ENCODE measurements at regions not wholly inside any gene's neighbourhood (a gene's known extent, or its start where the extent isn't known, plus 50 kb on each side); places are given as distances from the start of the nearest gene placed in this dataset.

- no peak for DNase-seq (ENCODE audit: low read depth)
Observed at GRCh38 chr14:97395068-97395467, 597.9 kb downstream of the VRK1 start.

DNA sequence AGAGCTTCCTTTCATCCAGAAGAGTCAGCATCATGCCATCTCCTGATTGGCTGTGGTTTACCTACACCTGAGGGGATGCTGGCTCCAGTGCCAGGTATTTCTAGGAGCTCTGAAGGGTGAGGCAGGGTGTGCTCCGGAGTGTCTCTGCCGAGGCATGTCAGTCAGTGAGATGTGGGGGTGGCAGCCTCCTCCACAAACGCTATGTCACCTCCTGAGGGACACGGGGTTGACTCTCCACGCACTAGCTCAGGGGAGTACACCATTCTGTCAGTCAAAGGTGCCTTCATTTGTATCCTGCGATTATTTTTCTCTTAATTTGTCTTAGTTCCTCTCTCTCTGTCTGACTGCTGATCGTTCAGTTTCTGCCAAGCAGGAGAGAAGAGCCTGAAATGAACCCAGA is 604.5 kb downstream of the VRK1 start:
- no peak for DNase-seq (ENCODE audit: low read depth)

- DNase-seq (ENCODE audit: low read depth), result no peak
Observed at GRCh38 chr14:97402279-97402678, 605.1 kb downstream of the VRK1 start.

- DNase-seq (ENCODE audit: low read depth), result no peak
Observed at GRCh38 chr14:97407701-97408407, 610.7 kb downstream of the VRK1 start.

- DNase-seq (ENCODE audit: low read depth), result no peak
Observed at GRCh38 chr14:97408503-97408902, 611.3 kb downstream of the VRK1 start.

DNA sequence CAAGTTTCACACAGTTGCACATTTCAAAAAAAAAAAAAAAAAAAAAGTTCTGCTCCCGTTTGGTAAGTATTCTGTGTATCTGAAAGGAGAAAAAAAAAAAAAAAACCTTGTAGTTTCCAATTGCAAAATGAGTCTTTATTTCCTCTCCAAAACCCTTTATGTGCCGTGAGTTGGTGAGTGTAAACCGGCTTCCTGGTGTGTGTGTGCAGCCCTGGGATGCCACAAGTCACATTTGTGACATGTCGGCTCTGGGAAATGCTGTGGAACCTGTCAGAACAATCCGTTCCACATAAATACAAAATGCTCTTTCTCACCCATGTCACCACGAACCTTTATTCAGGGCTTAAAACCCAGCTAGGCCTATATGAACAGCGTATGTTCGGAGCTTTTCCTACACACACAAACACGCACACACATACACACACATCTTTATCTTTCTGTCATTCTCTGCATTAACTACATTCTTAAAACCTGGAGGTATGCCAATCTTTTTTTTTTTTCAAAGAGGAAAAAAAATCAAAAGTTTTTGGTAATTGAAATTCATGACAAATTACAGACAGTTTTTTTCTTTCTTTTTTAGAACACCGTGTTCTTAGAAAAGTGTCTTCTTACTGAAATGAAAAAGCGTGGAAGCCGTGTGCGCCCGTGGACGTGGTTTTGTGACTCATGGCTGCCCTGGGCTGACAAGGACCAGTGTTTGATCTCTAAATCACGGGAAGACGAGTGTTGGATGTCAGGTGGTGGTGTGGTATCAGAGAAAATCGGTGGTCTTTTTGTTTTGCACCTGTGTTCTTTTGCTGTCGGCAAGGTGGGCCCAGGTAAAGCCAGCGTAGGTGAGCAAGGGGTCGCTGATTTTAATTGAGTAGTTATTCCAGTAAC is 612.0 kb downstream of the VRK1 start:
- DNase-seq (ENCODE audit: low read depth), result no peak

GRCh38 chr14:97410667-97411620 is 613.8 kb downstream of the VRK1 start:
- no peak for DNase-seq (ENCODE audit: low read depth)

DNA sequence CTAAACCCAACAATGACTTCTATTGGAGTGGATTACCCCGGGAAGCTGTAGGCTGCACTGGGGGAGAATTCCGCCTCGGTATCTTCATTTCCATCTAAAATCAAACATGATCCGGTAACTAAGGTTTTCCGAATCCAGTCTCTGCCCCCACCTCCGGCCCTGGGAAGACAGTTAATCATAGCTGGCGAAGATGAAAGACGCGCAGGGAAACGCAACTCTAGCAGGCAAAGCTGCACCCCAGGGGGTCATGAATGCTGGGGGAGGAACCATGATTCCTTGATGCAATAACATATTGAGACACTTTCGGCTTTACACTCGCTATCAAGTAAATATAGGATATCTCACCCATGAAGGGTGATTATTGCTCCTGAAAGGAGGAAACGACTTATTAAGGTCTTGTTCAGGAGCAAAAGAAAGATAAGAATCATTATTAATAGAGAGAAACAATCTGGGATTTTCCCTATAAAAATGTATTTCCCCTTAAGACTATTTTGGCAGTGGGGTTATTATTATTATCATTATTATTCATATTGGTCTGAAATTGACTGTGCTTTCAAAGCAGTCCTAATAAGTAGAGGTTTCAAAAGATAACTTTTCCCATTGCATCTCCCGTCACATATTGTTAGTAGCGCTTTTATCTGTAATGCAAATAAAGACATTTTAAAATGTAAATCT is 614.9 kb downstream of the VRK1 start:
- no peak for DNase-seq (ENCODE audit: low read depth)

GRCh38 chr14:97413022-97413539 is 615.9 kb downstream of the VRK1 start:
- no peak for DNase-seq (ENCODE audit: low read depth)

DNA sequence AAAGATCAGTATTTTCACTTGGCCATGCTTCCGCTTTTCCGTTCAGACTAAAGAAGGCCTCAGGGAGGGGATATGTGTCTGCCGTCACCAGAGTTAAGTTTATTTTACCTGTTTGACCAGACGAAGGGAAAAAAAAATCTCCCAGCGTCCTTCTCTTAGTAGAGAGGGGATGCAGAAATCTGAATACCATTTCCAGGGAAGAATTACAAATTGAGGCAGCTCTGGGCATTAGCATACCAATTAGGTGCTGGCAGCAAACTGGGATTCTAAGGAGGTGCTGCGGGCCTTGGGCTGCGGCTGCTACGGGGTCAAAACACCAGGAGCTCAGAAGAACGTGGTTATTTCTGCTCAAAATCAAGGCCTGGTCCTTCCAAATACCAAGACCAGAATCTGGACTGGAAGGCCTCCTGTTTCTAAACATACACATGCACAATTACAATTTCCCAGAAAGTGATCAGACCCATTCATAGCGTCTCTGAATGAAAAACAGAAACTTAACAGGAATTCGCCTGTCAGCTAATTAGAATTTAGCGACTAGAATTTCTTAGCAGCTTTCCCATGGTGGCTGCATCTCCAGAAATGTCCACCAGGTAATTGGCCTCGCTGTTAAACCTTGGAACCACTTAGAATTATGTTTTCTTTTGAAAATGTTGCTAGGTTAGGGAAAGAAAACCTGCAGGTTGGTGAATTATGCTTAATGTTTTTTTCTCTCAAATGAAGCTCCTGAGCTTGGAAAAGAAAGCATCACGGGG is 617.0 kb downstream of the VRK1 start:
- DNase-seq (ENCODE audit: low read depth), result no peak

DNA sequence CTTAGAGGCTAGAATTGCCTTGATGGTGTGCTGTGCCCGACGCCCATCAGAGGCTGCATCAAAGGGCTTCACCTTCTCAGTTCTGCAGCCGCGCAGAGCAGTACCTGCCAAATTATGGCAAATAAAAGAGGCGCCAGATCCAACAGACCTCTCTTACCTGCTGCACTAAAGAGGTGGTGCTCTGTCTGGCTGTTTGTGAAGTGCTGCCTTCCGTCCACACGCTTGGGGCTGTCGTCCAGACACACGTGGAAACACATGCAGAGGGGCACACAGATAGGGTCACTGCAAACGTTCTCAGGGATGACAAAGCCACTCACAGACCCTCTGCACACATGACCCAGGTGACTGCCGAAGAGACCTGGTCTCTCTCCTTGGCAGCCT is 617.5 kb downstream of the VRK1 start:
- no peak for DNase-seq (ENCODE audit: low read depth)

- DNase-seq (ENCODE audit: low read depth), result no peak
Observed at GRCh38 chr14:97415907-97416306, 618.7 kb downstream of the VRK1 start.

DNA sequence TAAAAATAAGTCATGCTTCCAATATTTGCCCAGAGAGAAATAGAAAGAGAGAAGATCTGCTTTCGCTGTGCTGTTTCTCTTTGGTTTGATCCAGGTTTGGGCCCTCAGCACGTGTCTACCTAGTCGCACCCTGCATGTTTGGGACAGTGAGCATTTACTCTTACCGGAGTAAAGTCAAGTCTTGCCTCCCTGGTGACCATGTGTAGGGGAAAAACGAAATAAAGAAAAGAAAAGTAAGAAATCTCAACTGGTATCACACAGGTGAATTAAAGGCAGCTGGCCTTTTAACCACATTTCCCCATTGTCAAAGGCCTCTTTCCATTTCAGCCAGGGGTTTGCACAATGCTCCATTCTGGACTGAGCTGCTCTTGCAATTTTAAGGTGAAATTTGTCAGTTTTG is 619.4 kb downstream of the VRK1 start:
- DNase-seq (ENCODE audit: low read depth), result no peak

GRCh38 chr14:97417331-97417730 is 620.1 kb downstream of the VRK1 start:
- DNase-seq (ENCODE audit: low read depth), result no peak

DNA sequence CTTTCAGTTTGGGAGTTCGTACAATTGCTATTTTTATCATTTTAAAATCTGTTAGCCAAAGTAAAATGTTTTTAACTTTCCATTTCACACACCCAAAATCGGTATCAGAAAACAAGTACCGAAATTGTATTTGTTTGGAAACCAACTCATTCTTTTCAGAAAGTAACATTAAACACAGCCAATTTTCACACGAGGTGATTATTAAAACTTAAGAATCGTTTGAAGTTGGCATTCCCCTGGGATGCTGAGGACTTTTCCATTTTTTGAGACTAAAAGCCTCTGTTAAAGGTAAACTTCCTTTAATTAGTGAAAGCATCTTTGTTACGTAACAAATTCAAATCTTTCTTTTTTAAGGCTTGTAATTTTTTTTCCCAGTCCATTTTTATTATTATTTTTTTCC is 623.0 kb downstream of the VRK1 start:
- DNase-seq (ENCODE audit: low read depth), result no peak

- no peak for DNase-seq (ENCODE audit: low read depth)
Observed at GRCh38 chr14:97426776-97427175, 629.6 kb downstream of the VRK1 start.

DNA sequence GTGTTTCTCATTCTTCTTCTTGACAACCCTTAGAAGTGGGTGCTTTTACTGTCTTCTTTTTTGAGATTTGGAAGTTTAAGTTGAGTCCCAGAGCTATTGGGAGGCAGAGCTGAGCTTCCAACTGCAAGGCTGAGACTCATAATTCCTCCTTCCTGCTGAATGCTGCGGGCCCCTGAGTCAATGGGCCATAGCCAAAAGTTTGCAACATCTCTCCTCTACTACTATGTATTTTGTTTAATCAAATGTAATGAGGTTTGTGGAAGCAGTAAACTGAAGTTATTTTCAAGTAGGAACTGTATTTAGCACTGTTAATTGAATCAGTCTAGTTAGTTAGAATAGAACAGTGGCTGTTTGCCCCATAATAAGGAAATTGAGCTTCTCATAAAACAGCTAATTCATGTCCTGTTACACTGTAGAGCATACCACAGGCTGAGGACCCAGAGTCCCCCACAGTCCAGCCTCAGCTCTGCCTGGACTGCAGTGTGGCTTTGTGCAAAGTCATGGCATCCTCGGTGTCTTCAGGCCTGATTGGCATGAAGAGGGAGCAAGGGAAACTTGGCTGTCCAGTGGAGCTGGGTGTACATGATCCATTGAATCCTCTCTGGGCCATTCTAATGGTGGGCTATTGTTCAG is 631.7 kb downstream of the VRK1 start:
- DNase-seq (ENCODE audit: low read depth), result no peak

- no peak for DNase-seq (ENCODE audit: low read depth)
Observed at GRCh38 chr14:97432586-97432985, 635.4 kb downstream of the VRK1 start.

GRCh38 chr14:97441740-97442362 is 644.7 kb downstream of the VRK1 start:
- no peak for DNase-seq (ENCODE audit: low read depth)

- no peak for DNase-seq (ENCODE audit: low read depth)
Observed at GRCh38 chr14:97442363-97442762, 645.2 kb downstream of the VRK1 start.

Data from non-pigmented ciliary epithelial cell (primary cell).